ENCODE measurements at regions not wholly inside any gene's neighbourhood (a gene's known extent, or its start where the extent isn't known, plus 50 kb on each side); places are given as distances from the start of the nearest gene placed in this dataset.
A peak's percentile ranks its signal among the peaks of the same experiment; 100 is the strongest.

DNA sequence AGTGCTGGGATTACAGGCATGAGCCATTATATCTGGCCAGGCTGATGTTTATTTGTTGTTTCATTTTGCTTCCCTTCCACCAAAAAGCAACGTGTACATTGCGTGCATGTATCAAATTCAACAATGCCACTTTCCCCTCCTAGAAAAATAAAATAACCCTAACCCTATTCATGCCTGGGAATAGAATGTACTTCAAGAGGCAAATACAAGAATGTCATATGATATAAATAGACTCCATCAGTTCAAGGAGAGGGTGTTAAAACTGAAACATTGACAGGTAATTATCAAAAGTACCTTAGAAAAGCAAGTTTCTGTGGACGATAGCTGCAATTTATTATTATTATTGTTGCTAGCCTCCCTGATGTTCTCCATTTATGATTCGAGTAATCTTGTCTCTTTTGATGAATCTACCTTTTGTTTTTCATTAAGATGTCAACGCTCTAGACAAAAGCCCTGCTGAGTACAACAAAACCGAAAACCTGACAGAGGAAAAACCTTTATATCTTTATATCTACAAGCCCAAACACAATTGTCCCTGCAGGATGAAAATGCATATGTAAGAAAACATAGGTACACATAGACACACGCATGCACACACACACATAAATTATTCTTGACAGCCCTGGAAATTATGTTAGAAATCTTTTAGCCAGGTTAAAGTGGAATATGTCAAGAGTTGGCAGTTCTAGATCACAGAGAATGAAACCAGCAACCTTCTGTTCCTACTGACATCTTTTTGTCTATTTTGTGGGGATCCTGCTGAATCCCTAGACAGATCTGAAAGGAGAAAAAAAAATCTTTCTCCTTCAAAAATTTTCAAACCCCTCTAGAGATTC is 98.9 kb downstream of the BTG1 start:
- no peak for DNase-seq
- Histone ChIP-seq H3K4me3 (ENCODE audit: insufficient read depth, low read depth, low read length, poor library complexity, severe bottlenecking) (peak overlapping the region; percentile 37), H3K9me3 (ENCODE audit: control insufficient read depth, low read length) (no peaks in the 10 kb centered on the region), H3K36me3 (ENCODE audit: control insufficient read depth, insufficient read depth, low read length) (no peaks in the 10 kb centered on the region), H3K27me3 (replicated peaks; ENCODE audit: control insufficient read depth, insufficient read depth, low read length, poor library complexity, severe bottlenecking) (no peaks in the 10 kb centered on the region), H3K4me1 (ENCODE audit: control insufficient read depth, insufficient read depth, low read length, poor library complexity, severe bottlenecking) (peaks cover 4% of the 10 kb centered on the region), H3K27ac (ENCODE audit: insufficient read depth, low read length, poor library complexity, severe bottlenecking) (peak overlapping the region; percentile 11)

GRCh38 chr12:92045852-92046251 is 99.8 kb downstream of the BTG1 start:
- Histone ChIP-seq H3K4me1 (ENCODE audit: control insufficient read depth, insufficient read depth, low read length, poor library complexity, severe bottlenecking) (peaks cover 10% of the 10 kb centered on the region), H3K27ac (ENCODE audit: insufficient read depth, low read length, poor library complexity, severe bottlenecking) (no peak overlapping the region), H3K27me3 (replicated peaks; ENCODE audit: control insufficient read depth, insufficient read depth, low read length, poor library complexity, severe bottlenecking) (no peaks in the 10 kb centered on the region), H3K9me3 (ENCODE audit: control insufficient read depth, low read length) (no peaks in the 10 kb centered on the region), H3K36me3 (ENCODE audit: control insufficient read depth, insufficient read depth, low read length) (no peaks in the 10 kb centered on the region), H3K4me3 (ENCODE audit: insufficient read depth, low read depth, low read length, poor library complexity, severe bottlenecking) (no peak overlapping the region)
- no peak for DNase-seq

GRCh38 chr12:92044435-92044834 is 101.2 kb downstream of the BTG1 start:
- no peaks in the 10 kb centered on the region for H3K27me3 ChIP-seq (replicated peaks; ENCODE audit: control insufficient read depth, insufficient read depth, low read length, poor library complexity, severe bottlenecking)
- H3K9me3 ChIP-seq (ENCODE audit: control insufficient read depth, low read length), result no peaks in the 10 kb centered on the region
- no peaks in the 10 kb centered on the region for H3K36me3 ChIP-seq (ENCODE audit: control insufficient read depth, insufficient read depth, low read length)
- H3K4me1 ChIP-seq (ENCODE audit: control insufficient read depth, insufficient read depth, low read length, poor library complexity, severe bottlenecking), result peaks cover 10% of the 10 kb centered on the region
- no peak overlapping the region for H3K27ac ChIP-seq (ENCODE audit: insufficient read depth, low read length, poor library complexity, severe bottlenecking)
- DNase-seq, result no peak
- H3K4me3 ChIP-seq (ENCODE audit: insufficient read depth, low read depth, low read length, poor library complexity, severe bottlenecking), result no peak overlapping the region

- Histone ChIP-seq H3K4me1 (ENCODE audit: control insufficient read depth, insufficient read depth, low read length, poor library complexity, severe bottlenecking) (peaks cover 14% of the 10 kb centered on the region), H3K27ac (ENCODE audit: insufficient read depth, low read length, poor library complexity, severe bottlenecking) (no peak overlapping the region), H3K27me3 (replicated peaks; ENCODE audit: control insufficient read depth, insufficient read depth, low read length, poor library complexity, severe bottlenecking) (no peaks in the 10 kb centered on the region), H3K4me3 (ENCODE audit: insufficient read depth, low read depth, low read length, poor library complexity, severe bottlenecking) (no peak overlapping the region), H3K36me3 (ENCODE audit: control insufficient read depth, insufficient read depth, low read length) (no peaks in the 10 kb centered on the region), H3K9me3 (ENCODE audit: control insufficient read depth, low read length) (no peaks in the 10 kb centered on the region)
- DNase-seq, result no peak
Observed at GRCh38 chr12:92042791-92043531, 102.7 kb downstream of the BTG1 start.

- Histone ChIP-seq H3K4me3 (ENCODE audit: insufficient read depth, low read depth, low read length, poor library complexity, severe bottlenecking) (no peak overlapping the region), H3K4me1 (ENCODE audit: control insufficient read depth, insufficient read depth, low read length, poor library complexity, severe bottlenecking) (peaks cover 19% of the 10 kb centered on the region), H3K27me3 (replicated peaks; ENCODE audit: control insufficient read depth, insufficient read depth, low read length, poor library complexity, severe bottlenecking) (no peaks in the 10 kb centered on the region), H3K36me3 (ENCODE audit: control insufficient read depth, insufficient read depth, low read length) (no peaks in the 10 kb centered on the region), H3K9me3 (ENCODE audit: control insufficient read depth, low read length) (no peaks in the 10 kb centered on the region), H3K27ac (ENCODE audit: insufficient read depth, low read length, poor library complexity, severe bottlenecking) (no peak overlapping the region)
- DNase-seq, result no peak
Observed at GRCh38 chr12:92041742-92042141, 103.9 kb downstream of the BTG1 start.

GRCh38 chr12:92039046-92039445 is 106.6 kb downstream of the BTG1 start:
- Histone ChIP-seq H3K4me1 (ENCODE audit: control insufficient read depth, insufficient read depth, low read length, poor library complexity, severe bottlenecking) (peaks cover 44% of the 10 kb centered on the region), H3K9me3 (ENCODE audit: control insufficient read depth, low read length) (no peaks in the 10 kb centered on the region), H3K36me3 (ENCODE audit: control insufficient read depth, insufficient read depth, low read length) (no peaks in the 10 kb centered on the region), H3K27ac (ENCODE audit: insufficient read depth, low read length, poor library complexity, severe bottlenecking) (no peak overlapping the region), H3K27me3 (replicated peaks; ENCODE audit: control insufficient read depth, insufficient read depth, low read length, poor library complexity, severe bottlenecking) (no peaks in the 10 kb centered on the region), H3K4me3 (ENCODE audit: insufficient read depth, low read depth, low read length, poor library complexity, severe bottlenecking) (no peak overlapping the region)
- DNase-seq, result no peak

DNA sequence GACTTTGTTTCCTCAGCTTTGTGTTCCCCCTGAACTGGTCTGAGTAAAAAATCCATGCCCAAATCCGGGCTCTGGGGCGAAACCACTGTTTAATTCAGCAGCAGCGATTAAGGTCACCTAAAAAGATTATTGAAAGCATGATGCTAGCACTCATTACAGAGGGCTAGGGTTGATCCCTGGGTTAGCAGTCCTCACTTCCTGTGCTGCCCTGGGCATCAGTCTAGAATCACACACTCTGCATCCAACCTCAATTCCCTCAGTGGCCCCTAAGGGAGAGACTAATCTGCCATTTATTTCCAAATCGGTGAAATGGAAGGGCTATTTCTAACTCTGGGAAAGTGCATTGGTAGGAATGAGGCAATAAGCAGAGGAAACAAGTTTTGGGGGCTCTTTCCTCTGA is 107.2 kb downstream of the BTG1 start:
- Histone ChIP-seq H3K4me3 (ENCODE audit: insufficient read depth, low read depth, low read length, poor library complexity, severe bottlenecking) (no peak overlapping the region), H3K27me3 (replicated peaks; ENCODE audit: control insufficient read depth, insufficient read depth, low read length, poor library complexity, severe bottlenecking) (no peaks in the 10 kb centered on the region), H3K27ac (ENCODE audit: insufficient read depth, low read length, poor library complexity, severe bottlenecking) (no peak overlapping the region), H3K9me3 (ENCODE audit: control insufficient read depth, low read length) (no peaks in the 10 kb centered on the region), H3K36me3 (ENCODE audit: control insufficient read depth, insufficient read depth, low read length) (no peaks in the 10 kb centered on the region), H3K4me1 (ENCODE audit: control insufficient read depth, insufficient read depth, low read length, poor library complexity, severe bottlenecking) (peaks cover 49% of the 10 kb centered on the region)
- DNase-seq, result no peak

DNA sequence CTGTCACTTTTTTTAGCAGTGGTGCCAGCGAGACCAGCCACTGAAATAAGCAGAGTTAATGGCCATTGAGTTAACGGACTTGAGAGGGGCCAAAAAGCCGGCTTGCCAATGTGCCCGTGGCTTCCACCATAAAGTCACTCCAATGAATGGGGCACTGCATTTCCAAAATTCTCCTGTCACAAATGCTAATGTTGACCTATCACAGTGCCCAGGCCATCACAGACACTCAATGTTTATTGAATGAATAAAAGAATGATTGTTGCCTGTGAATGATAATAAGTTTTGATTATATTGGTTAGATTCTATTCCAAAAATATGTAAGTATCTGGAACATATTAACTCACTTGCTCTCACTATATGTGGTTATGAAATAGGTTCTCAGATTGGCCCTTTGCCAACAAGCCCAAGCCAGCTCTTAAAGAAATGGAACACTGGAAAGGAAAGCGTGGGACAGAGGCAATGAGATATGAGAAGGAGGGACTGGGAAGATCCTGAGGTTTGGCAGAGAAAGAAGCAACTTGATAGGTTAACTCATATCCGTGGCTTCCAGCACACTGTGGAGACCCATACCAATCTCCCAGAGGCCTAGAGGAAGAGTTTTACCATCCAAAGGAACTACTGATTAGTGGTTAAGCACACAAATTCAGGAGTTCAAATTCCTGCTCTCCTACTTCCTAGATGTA is 108.7 kb downstream of the BTG1 start:
- Histone ChIP-seq H3K9me3 (ENCODE audit: control insufficient read depth, low read length) (no peaks in the 10 kb centered on the region), H3K36me3 (ENCODE audit: control insufficient read depth, insufficient read depth, low read length) (no peaks in the 10 kb centered on the region), H3K4me1 (ENCODE audit: control insufficient read depth, insufficient read depth, low read length, poor library complexity, severe bottlenecking) (peaks cover 61% of the 10 kb centered on the region), H3K4me3 (ENCODE audit: insufficient read depth, low read depth, low read length, poor library complexity, severe bottlenecking) (no peak overlapping the region), H3K27ac (ENCODE audit: insufficient read depth, low read length, poor library complexity, severe bottlenecking) (peak overlapping the region; percentile 68), H3K27me3 (replicated peaks; ENCODE audit: control insufficient read depth, insufficient read depth, low read length, poor library complexity, severe bottlenecking) (no peaks in the 10 kb centered on the region)
- no peak for DNase-seq

DNA sequence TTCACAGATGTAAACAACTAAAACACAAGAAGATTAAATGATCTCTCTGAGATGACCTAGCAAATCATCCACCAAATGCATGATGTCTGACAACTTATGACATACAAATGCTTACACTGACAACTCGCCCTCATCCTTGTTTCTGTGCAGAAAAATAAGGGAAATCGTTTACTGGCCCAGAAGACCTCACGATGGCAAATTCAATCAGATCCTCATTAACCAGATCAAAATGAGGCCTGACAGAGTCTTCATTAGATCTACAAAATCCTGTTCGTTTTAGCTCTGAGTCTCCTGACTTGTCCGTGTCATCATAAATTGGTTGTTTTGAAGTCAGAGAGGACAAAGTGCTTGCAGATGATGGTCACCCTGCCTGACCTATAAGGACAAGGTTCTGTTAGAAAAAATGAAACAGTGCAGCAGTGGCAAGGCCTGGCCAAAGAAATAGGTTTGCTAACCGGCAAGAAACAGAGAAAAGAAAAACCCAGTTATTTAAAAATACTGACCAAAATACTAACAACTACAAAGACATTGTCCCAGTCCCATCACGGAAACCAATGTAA is 109.5 kb downstream of the BTG1 start:
- H3K4me1 ChIP-seq (ENCODE audit: control insufficient read depth, insufficient read depth, low read length, poor library complexity, severe bottlenecking), result peaks cover 59% of the 10 kb centered on the region
- H3K9me3 ChIP-seq (ENCODE audit: control insufficient read depth, low read length), result no peaks in the 10 kb centered on the region
- peak overlapping the region; percentile 13 for H3K4me3 ChIP-seq (ENCODE audit: insufficient read depth, low read depth, low read length, poor library complexity, severe bottlenecking)
- peak overlapping the region; percentile 68 for H3K27ac ChIP-seq (ENCODE audit: insufficient read depth, low read length, poor library complexity, severe bottlenecking)
- DNase-seq, result no peak
- H3K27me3 ChIP-seq (replicated peaks; ENCODE audit: control insufficient read depth, insufficient read depth, low read length, poor library complexity, severe bottlenecking), result no peaks in the 10 kb centered on the region
- H3K36me3 ChIP-seq (ENCODE audit: control insufficient read depth, insufficient read depth, low read length), result no peaks in the 10 kb centered on the region
